ENCODE measurements at regions not wholly inside any gene's neighbourhood (a gene's known extent, or its start where the extent isn't known, plus 50 kb on each side); places are given as distances from the start of the nearest gene placed in this dataset.

GRCh38 chr10:78995987-78996791 is 72.6 kb upstream of the ZMIZ1 start:
- Mint-ChIP-seq H3K27ac (ENCODE audit: unreplicated experiment) (peak overlapping the region; percentile 13), H3K4me3 (ENCODE audit: unreplicated experiment) (peak overlapping the region; percentile 18), H3K4me1 (ENCODE audit: low read depth, unreplicated experiment) (peaks cover 26% of the 10 kb centered on the region), H3K27me3 (ENCODE audit: unreplicated experiment) (peaks cover 11% of the 10 kb centered on the region), H3K36me3 (ENCODE audit: unreplicated experiment) (no peaks in the 10 kb centered on the region), H3K9me3 (ENCODE audit: unreplicated experiment) (peaks cover 2% of the 10 kb centered on the region)
- TF ChIP-seq, protein P1, sequence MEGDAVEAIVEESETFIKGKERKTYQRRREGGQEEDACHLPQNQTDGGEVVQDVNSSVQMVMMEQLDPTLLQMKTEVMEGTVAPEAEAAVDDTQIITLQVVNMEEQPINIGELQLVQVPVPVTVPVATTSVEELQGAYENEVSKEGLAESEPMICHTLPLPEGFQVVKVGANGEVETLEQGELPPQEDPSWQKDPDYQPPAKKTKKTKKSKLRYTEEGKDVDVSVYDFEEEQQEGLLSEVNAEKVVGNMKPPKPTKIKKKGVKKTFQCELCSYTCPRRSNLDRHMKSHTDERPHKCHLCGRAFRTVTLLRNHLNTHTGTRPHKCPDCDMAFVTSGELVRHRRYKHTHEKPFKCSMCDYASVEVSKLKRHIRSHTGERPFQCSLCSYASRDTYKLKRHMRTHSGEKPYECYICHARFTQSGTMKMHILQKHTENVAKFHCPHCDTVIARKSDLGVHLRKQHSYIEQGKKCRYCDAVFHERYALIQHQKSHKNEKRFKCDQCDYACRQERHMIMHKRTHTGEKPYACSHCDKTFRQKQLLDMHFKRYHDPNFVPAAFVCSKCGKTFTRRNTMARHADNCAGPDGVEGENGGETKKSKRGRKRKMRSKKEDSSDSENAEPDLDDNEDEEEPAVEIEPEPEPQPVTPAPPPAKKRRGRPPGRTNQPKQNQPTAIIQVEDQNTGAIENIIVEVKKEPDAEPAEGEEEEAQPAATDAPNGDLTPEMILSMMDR (IDR thresholded peaks at IDR 0.05; ENCODE audit: partially characterized antibody, unreplicated experiment) = no peak
- DNase-seq = no peak

GRCh38 chr10:78996792-78997129 is 72.0 kb upstream of the ZMIZ1 start:
- peak overlapping the region; percentile 56 for H3K4me3 Mint-ChIP-seq (ENCODE audit: unreplicated experiment)
- H3K4me1 Mint-ChIP-seq (ENCODE audit: low read depth, unreplicated experiment) = peaks cover 26% of the 10 kb centered on the region
- no peaks in the 10 kb centered on the region for H3K36me3 Mint-ChIP-seq (ENCODE audit: unreplicated experiment)
- peak overlapping the region; percentile 79 for H3K27ac Mint-ChIP-seq (ENCODE audit: unreplicated experiment)
- peaks cover 11% of the 10 kb centered on the region for H3K27me3 Mint-ChIP-seq (ENCODE audit: unreplicated experiment)
- peaks cover 1% of the 10 kb centered on the region for H3K9me3 Mint-ChIP-seq (ENCODE audit: unreplicated experiment)
- DNase-seq = no peak
- TF ChIP-seq, protein P1 (IDR thresholded peaks at IDR 0.05; ENCODE audit: partially characterized antibody, unreplicated experiment) = no peak

GRCh38 chr10:78997635-78998618 is 70.8 kb upstream of the ZMIZ1 start:
- peaks cover 26% of the 10 kb centered on the region for H3K4me1 Mint-ChIP-seq (ENCODE audit: low read depth, unreplicated experiment)
- H3K9me3 Mint-ChIP-seq (ENCODE audit: unreplicated experiment) = no peaks in the 10 kb centered on the region
- H3K4me3 Mint-ChIP-seq (ENCODE audit: unreplicated experiment) = peak overlapping the region; percentile 56
- DNase-seq = no peak
- H3K36me3 Mint-ChIP-seq (ENCODE audit: unreplicated experiment) = no peaks in the 10 kb centered on the region
- H3K27me3 Mint-ChIP-seq (ENCODE audit: unreplicated experiment) = peaks cover 11% of the 10 kb centered on the region
- TF ChIP-seq, protein P1 (IDR thresholded peaks at IDR 0.05; ENCODE audit: partially characterized antibody, unreplicated experiment) = no peak
- H3K27ac Mint-ChIP-seq (ENCODE audit: unreplicated experiment) = peak overlapping the region; percentile 79

GRCh38 chr10:79001082-79001885 is 67.5 kb upstream of the ZMIZ1 start:
- no peak for DNase-seq
- Mint-ChIP-seq H3K27me3 (ENCODE audit: unreplicated experiment) (peaks cover 12% of the 10 kb centered on the region), H3K36me3 (ENCODE audit: unreplicated experiment) (no peaks in the 10 kb centered on the region), H3K4me3 (ENCODE audit: unreplicated experiment) (peak overlapping the region; percentile 2), H3K9me3 (ENCODE audit: unreplicated experiment) (peaks cover 3% of the 10 kb centered on the region), H3K27ac (ENCODE audit: unreplicated experiment) (no peak overlapping the region), H3K4me1 (ENCODE audit: low read depth, unreplicated experiment) (peaks cover 23% of the 10 kb centered on the region)
- TF ChIP-seq, protein P1 (IDR thresholded peaks at IDR 0.05; ENCODE audit: partially characterized antibody, unreplicated experiment) = no peak
